ENCODE measurements at regions not wholly inside any gene's neighbourhood (a gene's known extent, or its start where the extent isn't known, plus 50 kb on each side); places are given as distances from the start of the nearest gene placed in this dataset.
A peak's percentile ranks its signal among the peaks of the same experiment; 100 is the strongest.

DNA sequence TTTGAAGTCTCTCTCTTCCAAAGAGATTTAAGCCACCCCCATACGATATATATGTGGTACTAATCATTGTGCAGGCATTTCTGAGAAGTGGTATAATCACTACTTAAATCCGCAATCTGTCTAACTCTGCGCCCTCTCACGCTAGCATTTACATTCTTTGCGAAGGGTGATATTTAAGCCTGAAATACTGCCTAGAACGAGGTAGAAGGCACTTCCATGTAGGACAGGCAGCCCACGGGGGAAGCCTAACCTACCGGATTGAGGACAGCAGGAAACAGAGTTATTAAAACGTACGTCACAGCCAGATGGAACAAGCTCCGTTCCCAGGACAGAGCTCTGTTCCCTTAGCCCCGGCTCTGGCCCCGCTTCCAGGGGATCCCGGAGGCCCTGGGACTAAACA lies 59.3 kb upstream of the ECHDC3 start (continued):
- TF ChIP-seq, protein P1, sequence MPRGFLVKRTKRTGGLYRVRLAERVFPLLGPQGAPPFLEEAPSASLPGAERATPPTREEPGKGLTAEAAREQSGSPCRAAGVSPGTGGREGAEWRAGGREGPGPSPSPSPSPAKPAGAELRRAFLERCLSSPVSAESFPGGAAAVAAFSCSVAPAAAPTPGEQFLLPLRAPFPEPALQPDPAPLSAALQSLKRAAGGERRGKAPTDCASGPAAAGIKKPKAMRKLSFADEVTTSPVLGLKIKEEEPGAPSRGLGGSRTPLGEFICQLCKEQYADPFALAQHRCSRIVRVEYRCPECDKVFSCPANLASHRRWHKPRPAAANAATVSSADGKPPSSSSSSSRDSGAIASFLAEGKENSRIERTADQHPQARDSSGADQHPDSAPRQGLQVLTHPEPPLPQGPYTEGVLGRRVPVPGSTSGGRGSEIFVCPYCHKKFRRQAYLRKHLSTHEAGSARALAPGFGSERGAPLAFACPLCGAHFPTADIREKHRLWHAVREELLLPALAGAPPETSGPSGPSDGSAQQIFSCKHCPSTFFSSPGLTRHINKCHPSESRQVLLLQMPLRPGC (tag by site-specific recombination; IDR thresholded peaks at IDR 0.05), result no peak
- no peak for TF ChIP-seq ZNF114 (tag by site-specific recombination; IDR thresholded peaks at IDR 0.05)
- TF ChIP-seq ZNF292 (tag by site-specific recombination; IDR thresholded peaks at IDR 0.05; ENCODE audit: borderline replicate concordance, low read depth), result no peak

- POLR2A ChIA-PET, result no interaction called here
Measured at GRCh38 chr10:11682267-11682683, 59.9 kb upstream of the ECHDC3 start.

GRCh38 chr10:11680496-11680895 lies 61.7 kb upstream of the ECHDC3 start:
- H3K4me1 ChIP-seq (ENCODE audit: control insufficient read depth, insufficient read depth, low read length), result peaks cover 9% of the 10 kb centered on the region
- H3K27ac ChIP-seq (ENCODE audit: extremely low read depth, low read depth, low read length), result no peak overlapping the region
- ChIA-PET CTCF (interaction anchor here (1.4 kb wide), 1 partner anchor 165 kb away, joined by 3 read pairs; no protein-coding TSS in a partner anchor), POLR2A (no interaction called here)
- no peak for TF ChIP-seq ZNF791 (tag by site-specific recombination; IDR thresholded peaks at IDR 0.05)
- TF ChIP-seq ZNF513 (tag by site-specific recombination; IDR thresholded peaks at IDR 0.05), result no peak
- no peak for TF ChIP-seq ZNF174 (tag by site-specific recombination; IDR thresholded peaks at IDR 0.05)
- TF ChIP-seq REPIN1 (tag by site-specific recombination; IDR thresholded peaks at IDR 0.05; ENCODE audit: low read depth), result no peak
- TF ChIP-seq KLF7 (tag by site-specific recombination; IDR thresholded peaks at IDR 0.05; ENCODE audit: borderline replicate concordance), result no peak
- H3K4me3 ChIP-seq (ENCODE audit: low read depth, low read length), result no peak overlapping the region
- H3K36me3 ChIP-seq (ENCODE audit: control insufficient read depth in 2 of 2, insufficient read depth in 1 of 2, low read length in 2 of 2), result no peaks in the 10 kb centered on the region
- no peaks in the 10 kb centered on the region for H3K9me3 ChIP-seq (ENCODE audit: control insufficient read depth, insufficient read depth, low read depth, low read length)

More at GRCh38 chr10:11682267-11682683, 59.9 kb upstream of the ECHDC3 start:
- Histone ChIP-seq H3K4me1 (ENCODE audit: control insufficient read depth, insufficient read depth, low read length) (peaks cover 10% of the 10 kb centered on the region), H3K9me3 (ENCODE audit: control insufficient read depth, insufficient read depth, low read depth, low read length) (no peaks in the 10 kb centered on the region), H3K36me3 (ENCODE audit: control insufficient read depth in 2 of 2, insufficient read depth in 1 of 2, low read length in 2 of 2) (no peaks in the 10 kb centered on the region), H3K27ac (ENCODE audit: extremely low read depth, low read depth, low read length) (no peak overlapping the region), H3K4me3 (ENCODE audit: low read depth, low read length) (no peak overlapping the region)
- CTCF ChIA-PET, result interaction anchor here (0.6 kb wide), 1 partner anchor 20 kb away, joined by 5 read pairs; no protein-coding TSS in a partner anchor
- peak; percentile 89 for TF ChIP-seq EGR2 (tag by site-specific recombination; IDR thresholded peaks at IDR 0.05; ENCODE audit: low read depth)
- TF ChIP-seq GLIS1 (tag by site-specific recombination; IDR thresholded peaks at IDR 0.05), result no peak
- TF ChIP-seq ZFHX2 (tag by site-specific recombination; conservative IDR thresholded peaks at IDR 0.05), result peak; percentile 56
- no peak for TF ChIP-seq ZNF10 (tag by site-specific recombination; IDR thresholded peaks at IDR 0.05)
- no peak for TF ChIP-seq PRDM4 (tag by site-specific recombination; IDR thresholded peaks at IDR 0.05)
- TF ChIP-seq ZNF707 (tag by site-specific recombination; IDR thresholded peaks at IDR 0.05), result no peak

- H3K36me3 ChIP-seq (ENCODE audit: control insufficient read depth in 2 of 2, insufficient read depth in 1 of 2, low read length in 2 of 2), result no peaks in the 10 kb centered on the region
- POLR2A ChIA-PET, result no interaction called here
- H3K4me1 ChIP-seq (ENCODE audit: control insufficient read depth, insufficient read depth, low read length), result peaks cover 3% of the 10 kb centered on the region
- no peaks in the 10 kb centered on the region for H3K9me3 ChIP-seq (ENCODE audit: control insufficient read depth, insufficient read depth, low read depth, low read length)
- H3K4me3 ChIP-seq (ENCODE audit: low read depth, low read length), result no peak overlapping the region
- CTCF ChIA-PET, result no interaction called here
- H3K27ac ChIP-seq (ENCODE audit: extremely low read depth, low read depth, low read length), result no peak overlapping the region
- TF ChIP-seq PRDM4 (tag by site-specific recombination; IDR thresholded peaks at IDR 0.05) (no peak), KLF8 (tag by site-specific recombination; IDR thresholded peaks at IDR 0.05) (no peak), ZNF629 (tag by site-specific recombination; IDR thresholded peaks at IDR 0.05) (no peak), ZNF664 (tag by site-specific recombination; IDR thresholded peaks at IDR 0.05) (no peak), ZNF23 (tag by site-specific recombination; IDR thresholded peaks at IDR 0.05; ENCODE audit: borderline replicate concordance) (no peak), ZNF2 (tag by site-specific recombination; IDR thresholded peaks at IDR 0.05) (no peak), ZNF335 (tag by site-specific recombination; conservative IDR thresholded peaks at IDR 0.05) (no peak), ZNF555 (tag by site-specific recombination; conservative IDR thresholded peaks at IDR 0.05) (no peak), ZNF302 (tag by site-specific recombination; IDR thresholded peaks at IDR 0.05; ENCODE audit: low read depth) (no peak), ZNF10 (tag by site-specific recombination; IDR thresholded peaks at IDR 0.05) (no peak)
- TF ChIP-seq, protein P2, sequence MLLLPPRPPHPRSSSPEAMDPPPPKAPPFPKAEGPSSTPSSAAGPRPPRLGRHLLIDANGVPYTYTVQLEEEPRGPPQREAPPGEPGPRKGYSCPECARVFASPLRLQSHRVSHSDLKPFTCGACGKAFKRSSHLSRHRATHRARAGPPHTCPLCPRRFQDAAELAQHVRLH (tag by site-specific recombination; IDR thresholded peaks at IDR 0.05), result no peak
Measured at GRCh38 chr10:11679946-11680345, 62.2 kb upstream of the ECHDC3 start.

All from HEK293 (cell line).